CD4-positive, alpha-beta T cell (primary cell): ENCODE measurements at regions not wholly inside any gene's neighbourhood (a gene's known extent, or its start where the extent isn't known, plus 50 kb on each side); places are given as distances from the start of the nearest gene placed in this dataset.

Experiments
- ATAC-seq: fragments of 200-7000 bp; cut with Tn5 transposase; one replicate; pipeline ENCODE4 v1.10.0; 2022; ENCODE audit warnings: mild to moderate bottlenecking; ENCODE audit not compliant: poor library complexity
- CTCF ChIA-PET: fragments of 350-600 bp; sonication (Branson Sonifier 250); formaldehyde crosslinking; loops from one replicate; lab custom pipeline; 2021; ENCODE audit warnings: antibody characterized with exemption, inconsistent platforms; lab: Charles Lee
- POLR2A ChIA-PET: fragments of 350-600 bp; sonication (Branson Sonifier 250); formaldehyde crosslinking; loops from one replicate; lab custom pipeline; 2021; ENCODE audit warnings: antibody characterized with exemption, inconsistent platforms; lab: Charles Lee
- DNase-seq, 14 experiments: peaks; one replicate each; pipeline ENCODE4 v3.0.0-alpha.2; 2013 to 2020; ENCODE audit warnings: mixed read lengths in 2 of 14
- H3K27ac ChIP-seq, 2 donors: one replicate each; pipeline versions ENCODE4 v1.5.1 to v1.7.0; 2013; ENCODE audit warnings: low read length in 2 of 2, low read depth in 1 of 2, mild to moderate bottlenecking in 1 of 2
- H3K27me3 ChIP-seq, 2 experiments: 1 replicate in 1 of 2; 2 replicates in 1 of 2; pipeline versions ENCODE4 v1.6.1 to v1.7.0; 2013; ENCODE audit warnings: low read length in 2 of 2, control low read depth in 1 of 2, mild to moderate bottlenecking in 1 of 2, moderate library complexity in 1 of 2; ENCODE audit not compliant: insufficient read depth in 2 of 2, control insufficient read depth in 1 of 2
- H3K36me3 ChIP-seq: one replicate; pipeline ENCODE4 v1.6.1; 2013; ENCODE audit warnings: low read length, control low read depth; ENCODE audit not compliant: insufficient read depth
- H3K4me1 ChIP-seq: one replicate; pipeline ENCODE4 v1.6.1; 2013; ENCODE audit warnings: low read length, control low read depth; ENCODE audit not compliant: insufficient read depth
- H3K4me3 ChIP-seq: one replicate; pipeline ENCODE4 v1.5.1; 2013; ENCODE audit warnings: mild to moderate bottlenecking, low read length, moderate library complexity
- H3K9me3 ChIP-seq, 2 experiments: 1 replicate in 1 of 2; 2 replicates in 1 of 2; pipeline versions ENCODE4 v1.6.1 to v1.7.0; 2013; ENCODE audit warnings: low read length in 2 of 2, mild to moderate bottlenecking in 2 of 2, control low read depth in 1 of 2, moderate library complexity in 1 of 2; ENCODE audit not compliant: control insufficient read depth in 1 of 2, insufficient read depth in 1 of 2
- H3K27ac Mint-ChIP-seq: one replicate; pipeline ENCODE4 v1.8.0; 2020; ENCODE audit warnings: mixed read lengths
- H3K27me3 Mint-ChIP-seq: one replicate; pipeline ENCODE4 v1.8.0; 2021; ENCODE audit warnings: mixed read lengths
- H3K36me3 Mint-ChIP-seq: one replicate; pipeline ENCODE4 v1.8.0; 2021; ENCODE audit warnings: low read depth, mixed read lengths
- H3K4me1 Mint-ChIP-seq: one replicate; pipeline ENCODE4 v1.8.0; 2021; ENCODE audit warnings: low read depth, mixed read lengths
- H3K4me3 Mint-ChIP-seq: one replicate; pipeline ENCODE4 v1.8.0; 2020; ENCODE audit warnings: mild to moderate bottlenecking, mixed read lengths
- H3K9me3 Mint-ChIP-seq: one replicate; pipeline ENCODE4 v1.8.0; 2020; ENCODE audit warnings: mixed read lengths
- CTCF ChIP-seq: fragments of 200-600 bp; IDR thresholded peaks from one replicate; pipeline ENCODE4 v1.8.0; 2022; ENCODE audit warnings: antibody characterized with exemption, mild to moderate bottlenecking
- intact Hi-C, 2 experiments: fragments of 100-400 bp; cut with DNase I in 1 of 2; cut with micrococcal nuclease in 1 of 2; formaldehyde crosslinking; loops; one replicate each; pipeline versions ENCODE4 v1.15.1 to v1.9.0; 2023 to 2025; cut with DNase I, micrococcal nuclease

DNA sequence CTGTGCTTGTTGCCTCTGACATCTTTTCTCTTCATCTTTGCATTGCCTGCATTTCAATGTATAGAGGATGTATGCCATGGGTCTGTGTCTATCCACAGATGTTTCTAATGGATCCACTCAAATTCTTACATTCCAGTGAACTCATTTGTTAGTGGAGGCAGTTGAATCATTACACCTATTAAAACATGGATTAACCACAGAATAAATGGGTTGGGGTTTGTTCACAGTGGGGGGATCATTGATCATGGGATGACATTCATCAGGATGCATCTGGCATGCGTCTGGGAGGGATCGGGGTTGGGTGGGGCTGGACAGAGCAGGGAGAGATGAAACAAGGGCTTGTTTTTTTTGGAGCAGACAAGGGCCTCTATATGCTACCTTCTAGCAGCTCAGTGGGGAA, 182.5 kb downstream of the RHOU start:
- Histone ChIP-seq H3K27me3 (no peaks in the 10 kb centered on the region), H3K36me3 (no peaks in the 10 kb centered on the region), H3K4me1 (peaks cover 4% of the 10 kb centered on the region), H3K9me3 (no peaks in the 10 kb centered on the region), H3K27ac (no peak overlapping the region), H3K4me3 (no peak overlapping the region)
- POLR2A ChIA-PET = no interaction called here
- CTCF ChIA-PET = no interaction called here
- Mint-ChIP-seq H3K4me1 (no peaks in the 10 kb centered on the region), H3K27ac (no peak overlapping the region), H3K36me3 (no peaks in the 10 kb centered on the region), H3K4me3 (no peak overlapping the region), H3K9me3 (no peaks in the 10 kb centered on the region), H3K27me3 (no peaks in the 10 kb centered on the region)
- DNase-seq (no peak), ATAC-seq (no peak)
- no peak for TF ChIP-seq CTCF
- intact Hi-C loops = no loop called here

GRCh38 chr1:228918335-228918734, 183.1 kb downstream of the RHOU start:
- Histone ChIP-seq H3K27me3 (no peaks in the 10 kb centered on the region), H3K36me3 (no peaks in the 10 kb centered on the region), H3K27ac (no peak overlapping the region), H3K9me3 (no peaks in the 10 kb centered on the region), H3K4me1 (peaks cover 4% of the 10 kb centered on the region), H3K4me3 (no peak overlapping the region)
- TF ChIP-seq CTCF = no peak
- no peak overlapping the region for H3K27ac Mint-ChIP-seq
- DNase-seq (no peak), ATAC-seq (no peak)
- ChIA-PET POLR2A (no interaction called here), CTCF (no interaction called here)
- intact Hi-C loops = no loop called here
- H3K4me3 Mint-ChIP-seq = no peak overlapping the region
- no peaks in the 10 kb centered on the region for H3K36me3 Mint-ChIP-seq
- H3K4me1 Mint-ChIP-seq = no peaks in the 10 kb centered on the region
- no peaks in the 10 kb centered on the region for H3K9me3 Mint-ChIP-seq
- no peaks in the 10 kb centered on the region for H3K27me3 Mint-ChIP-seq

DNA sequence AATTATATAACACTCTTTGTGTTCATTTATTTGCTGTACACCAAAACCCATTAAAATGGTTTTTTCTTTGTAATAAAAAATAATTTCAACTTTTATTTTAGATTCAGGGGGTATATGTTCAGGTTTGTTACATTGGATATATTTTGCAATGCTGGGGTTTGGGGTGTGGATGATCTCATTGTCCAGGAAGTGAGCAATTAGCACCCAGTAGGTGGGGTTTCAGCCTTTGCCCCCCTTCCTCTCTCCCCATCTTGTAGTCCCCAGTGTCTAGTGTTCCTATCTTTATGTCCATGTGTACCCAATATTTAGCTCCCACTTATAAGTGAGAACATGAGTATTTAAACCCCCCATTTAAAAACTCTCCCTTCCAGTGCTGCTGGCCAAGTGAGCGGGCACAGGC, 184.6 kb downstream of the RHOU start:
- Histone ChIP-seq H3K27me3 (no peaks in the 10 kb centered on the region), H3K9me3 (no peaks in the 10 kb centered on the region), H3K36me3 (no peaks in the 10 kb centered on the region), H3K4me3 (no peak overlapping the region), H3K4me1 (peaks cover 4% of the 10 kb centered on the region), H3K27ac (no peak overlapping the region)
- no peak for TF ChIP-seq CTCF
- H3K27me3 Mint-ChIP-seq = no peaks in the 10 kb centered on the region
- no peak overlapping the region for H3K4me3 Mint-ChIP-seq
- intact Hi-C loops = no loop called here
- POLR2A ChIA-PET = interaction anchor here (0.6 kb wide), 1 partner anchor 141 kb away, joined by 3 read pairs; no protein-coding TSS in a partner anchor
- CTCF ChIA-PET = no interaction called here
- H3K4me1 Mint-ChIP-seq = no peaks in the 10 kb centered on the region
- DNase-seq (no peak), ATAC-seq (no peak)
- H3K27ac Mint-ChIP-seq = no peak overlapping the region
- no peaks in the 10 kb centered on the region for H3K9me3 Mint-ChIP-seq
- no peaks in the 10 kb centered on the region for H3K36me3 Mint-ChIP-seq
